ENCODE measurements at regions not wholly inside any gene's neighbourhood (a gene's known extent, or its start where the extent isn't known, plus 50 kb on each side); places are given as distances from the start of the nearest gene placed in this dataset.

DNA sequence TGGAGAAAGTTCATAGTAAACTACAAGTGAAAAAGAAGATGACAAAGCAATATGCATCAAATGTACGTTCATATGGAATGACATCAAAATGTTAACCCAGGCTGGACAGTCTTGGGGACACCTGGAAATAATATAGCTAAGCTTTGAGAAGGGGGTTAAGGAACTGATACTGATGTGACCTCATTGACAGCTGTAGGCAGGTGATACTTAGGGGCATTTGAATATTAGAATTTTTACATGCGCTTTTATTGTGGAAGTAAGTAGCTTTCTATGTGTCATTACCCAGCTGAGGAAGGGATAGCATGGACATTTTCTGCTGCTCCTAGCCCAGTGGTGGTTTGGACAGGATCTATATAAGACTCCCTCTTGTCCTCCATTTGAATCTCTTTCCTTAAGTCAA lies 299.7 kb downstream of the CWC27 start:
- no peak for DNase-seq

DNA sequence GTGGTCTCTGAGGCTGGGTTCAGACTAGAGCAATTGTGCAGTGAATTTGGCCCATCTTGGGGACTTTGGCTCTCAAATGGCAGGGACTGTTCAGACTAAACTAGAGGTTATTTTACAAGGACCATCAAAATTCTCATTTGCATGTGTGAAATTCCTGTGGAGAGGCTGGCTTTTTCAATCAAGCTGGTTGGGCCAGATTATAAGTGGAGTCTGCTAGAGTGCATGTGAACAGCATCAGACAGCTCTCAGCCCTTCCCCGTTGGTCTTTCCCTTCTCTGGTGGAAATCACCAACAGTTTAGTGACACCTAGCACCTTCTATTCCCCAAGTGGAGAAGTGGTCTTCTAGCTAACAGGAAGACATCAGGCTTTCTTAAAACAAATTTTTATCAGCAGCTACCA lies 301.3 kb downstream of the CWC27 start:
- no peak for DNase-seq

DNA sequence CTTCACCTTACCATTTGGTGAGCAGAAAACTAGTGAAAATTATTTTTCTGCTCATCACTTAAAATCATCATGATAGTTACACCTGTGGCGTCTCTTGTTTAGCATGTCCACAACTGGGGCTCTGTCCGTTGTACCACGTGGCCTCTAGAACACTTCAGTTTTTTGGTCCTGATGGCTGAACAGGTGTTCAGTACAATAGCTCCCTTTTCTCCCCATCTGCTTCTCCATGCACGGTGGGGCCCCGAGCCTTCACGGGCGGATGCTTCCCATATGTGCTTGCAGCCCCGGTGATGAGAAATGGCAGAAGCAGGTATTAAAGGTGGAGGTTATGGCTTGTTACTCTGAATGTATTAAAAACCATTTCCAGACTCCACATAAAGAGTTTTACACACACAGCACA lies 304.1 kb downstream of the CWC27 start:
- DNase-seq: no peak

DNA sequence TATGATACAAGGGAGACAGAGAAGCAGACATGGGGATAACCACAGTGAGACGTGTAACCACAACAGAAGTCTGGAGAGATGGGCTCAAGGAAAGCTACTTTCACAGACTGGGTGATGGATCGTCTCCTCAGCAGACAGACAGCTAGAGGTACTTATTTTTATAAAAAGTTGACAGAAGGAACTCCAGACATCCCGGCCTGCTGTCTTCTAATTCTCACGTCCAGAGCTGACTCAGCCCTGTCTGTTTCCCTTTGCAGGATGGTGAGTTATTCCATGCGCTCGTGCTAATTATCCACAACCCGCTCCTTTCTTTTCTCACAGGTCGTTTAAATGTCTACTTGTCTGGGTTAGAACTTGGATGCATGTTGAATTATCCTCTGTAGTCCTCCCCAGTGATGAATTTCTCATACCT lies 304.5 kb downstream of the CWC27 start:
- no peak for DNase-seq

DNA sequence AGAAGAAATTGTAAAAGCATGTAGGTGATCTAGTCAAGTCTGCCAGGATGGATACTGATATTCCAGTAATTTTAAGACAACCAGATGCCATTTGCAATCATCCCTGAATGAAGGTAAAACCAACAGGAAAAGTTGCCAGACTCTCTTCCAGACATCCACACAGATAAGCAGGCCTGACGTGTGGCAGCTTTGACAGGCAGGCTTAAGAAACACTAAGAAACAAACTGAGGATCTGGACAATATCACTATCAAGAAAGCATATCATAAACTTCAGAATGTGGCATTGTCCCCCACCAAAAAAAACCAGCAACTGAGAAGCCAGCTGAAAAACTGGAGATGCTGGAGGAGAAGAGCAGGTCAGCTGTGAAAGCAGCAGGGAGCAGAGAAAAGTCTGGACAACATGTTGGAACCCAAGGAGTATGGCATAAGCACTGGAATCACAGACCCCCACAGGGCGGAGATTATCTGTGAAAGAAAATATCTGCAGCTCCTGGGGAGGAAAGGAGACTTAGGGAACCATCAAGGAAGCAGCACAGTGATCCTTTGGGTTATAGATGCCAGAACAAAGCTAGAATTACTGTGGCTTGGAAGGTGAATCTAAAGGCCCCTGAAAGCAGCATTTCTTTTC lies 307.0 kb downstream of the CWC27 start:
- no peak for DNase-seq

DNA sequence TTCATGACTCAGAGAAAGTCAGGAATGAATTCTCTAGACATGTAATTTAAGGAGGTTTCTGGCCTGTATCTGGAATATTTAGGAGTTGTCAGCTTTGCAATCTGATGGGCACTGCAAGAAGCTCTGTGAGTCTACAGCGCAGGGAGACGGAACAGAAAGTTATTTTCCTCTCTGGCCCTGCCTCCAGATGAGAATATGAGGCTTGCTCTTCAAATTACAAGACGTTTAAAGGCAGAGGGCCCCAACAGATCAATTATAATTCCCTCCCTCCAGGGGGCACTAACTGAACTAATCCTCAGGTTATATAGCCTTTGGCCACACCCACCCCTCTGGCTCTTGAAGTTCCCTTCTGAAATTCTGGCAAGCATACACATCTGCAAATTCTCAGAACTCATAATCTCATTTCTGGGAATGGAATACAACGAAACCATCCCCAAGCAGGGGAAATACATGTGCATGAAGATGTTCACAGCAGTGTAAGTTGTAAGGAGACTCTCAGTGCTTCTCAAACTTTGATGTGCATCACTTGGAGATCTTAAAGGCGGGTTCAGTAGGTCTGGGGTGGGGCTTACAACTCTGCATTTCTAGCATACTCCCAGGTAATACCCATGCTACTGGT lies 307.6 kb downstream of the CWC27 start:
- DNase-seq: peak in 3 of 5 experiments; percentile 22 to 73 (median 28)

DNA sequence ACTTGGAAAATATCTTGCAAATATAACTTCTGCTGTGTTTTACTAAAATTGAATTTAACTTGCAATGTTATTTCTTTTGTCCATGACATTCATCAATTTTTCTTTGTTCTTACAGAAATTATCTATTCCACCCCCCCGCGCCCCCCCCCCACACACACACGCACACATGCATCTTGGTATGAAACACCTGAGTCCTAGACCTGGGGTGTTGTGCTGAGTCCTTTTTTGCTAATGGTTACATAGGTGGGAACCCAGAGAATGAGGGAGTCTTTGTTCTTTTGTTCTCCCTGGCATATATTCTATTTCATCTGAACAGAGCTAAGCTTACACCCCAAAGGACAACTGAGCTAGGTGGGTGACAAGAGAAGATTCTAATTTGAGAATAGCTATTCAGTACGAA lies 308.9 kb downstream of the CWC27 start:
- no peak for DNase-seq

DNA sequence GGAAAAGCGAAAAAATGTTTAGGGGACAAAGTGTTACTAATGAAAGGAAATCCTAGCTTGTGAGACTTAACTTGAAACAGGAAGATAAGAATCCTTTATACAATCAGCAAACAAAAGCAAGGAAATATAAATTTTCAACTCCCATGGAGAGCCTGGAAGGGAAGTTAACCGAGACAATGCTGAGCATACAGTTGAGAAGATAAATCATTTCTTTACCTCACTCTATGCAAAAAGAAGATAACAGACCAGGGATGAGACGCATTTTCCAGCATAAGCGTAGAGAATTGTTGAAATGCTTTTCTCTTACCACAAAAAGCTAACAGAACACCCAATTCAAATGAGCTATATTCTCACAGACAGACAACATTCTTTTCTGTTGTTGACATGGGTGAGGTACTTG lies 309.6 kb downstream of the CWC27 start:
- DNase-seq: no peak

DNA sequence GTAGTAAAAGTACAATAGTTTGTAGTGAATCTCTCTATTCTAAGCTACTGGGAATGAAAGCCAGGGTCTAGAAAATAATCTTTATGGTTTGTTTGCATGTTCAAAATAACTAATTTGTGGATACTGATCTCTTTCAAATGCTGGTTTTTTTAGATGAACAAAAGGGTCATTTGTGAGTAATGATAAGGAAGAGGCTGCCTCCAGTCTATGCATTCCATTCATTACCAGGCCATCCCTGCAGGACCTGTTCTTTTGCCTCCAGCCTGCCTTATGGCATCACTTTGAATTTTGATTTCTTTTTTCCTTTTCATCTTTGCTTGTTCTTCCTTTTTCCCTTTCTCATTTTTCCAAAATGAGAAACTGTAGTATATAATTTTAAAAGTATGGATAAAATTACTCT lies 312.3 kb downstream of the CWC27 start:
- no peak for DNase-seq

DNA sequence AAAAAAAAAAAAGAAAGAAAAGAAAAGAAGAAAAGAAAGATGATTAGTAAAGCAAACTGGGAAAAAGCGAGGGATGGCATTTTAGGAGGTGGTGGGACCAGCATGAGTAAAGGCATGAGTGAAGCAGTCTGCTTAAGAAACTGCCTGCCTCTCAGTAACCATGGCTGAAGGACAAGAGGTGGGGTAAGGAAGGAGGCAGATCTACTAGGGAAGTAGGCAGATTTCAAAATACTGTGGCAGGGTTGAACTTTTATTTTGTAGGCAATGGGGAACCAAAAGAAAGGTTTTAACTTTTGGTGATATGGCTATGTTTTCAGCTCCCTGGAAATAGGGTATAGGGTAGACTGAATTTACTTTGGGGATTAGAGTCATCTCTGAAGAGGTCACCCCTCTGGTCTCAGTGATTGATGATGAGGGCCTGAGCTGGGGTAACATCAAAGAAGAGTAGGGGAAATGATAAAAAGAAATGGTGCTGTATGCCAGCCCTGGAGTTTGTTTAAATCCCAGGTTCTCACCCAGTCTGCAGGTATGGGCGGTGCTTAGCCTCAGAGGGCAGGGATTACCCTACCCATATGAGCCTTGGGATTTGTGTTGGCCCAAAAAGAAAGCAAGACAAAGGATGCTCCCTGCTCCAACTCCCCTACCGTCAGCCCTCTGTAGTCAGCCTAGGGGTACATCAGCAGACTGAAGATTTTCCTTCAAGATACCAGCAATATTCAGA lies 316.2 kb downstream of the CWC27 start:
- DNase-seq: no peak

DNA sequence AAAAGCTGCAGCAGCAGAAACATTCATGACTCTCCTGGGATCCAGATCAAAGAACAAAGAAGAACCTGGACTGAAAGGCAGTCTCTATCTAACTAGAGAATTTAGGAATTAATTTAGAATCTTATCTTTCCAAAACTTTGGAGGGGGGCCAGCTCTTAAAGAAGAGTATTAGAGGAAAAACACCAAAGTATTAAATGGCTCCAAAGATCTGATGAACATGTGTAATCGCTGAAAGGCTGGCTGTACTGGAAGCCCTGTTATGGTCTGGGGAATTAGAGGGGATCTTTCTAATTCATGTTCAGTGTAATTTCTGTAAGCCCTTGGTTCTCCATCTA lies 316.8 kb downstream of the CWC27 start:
- no peak for DNase-seq

DNA sequence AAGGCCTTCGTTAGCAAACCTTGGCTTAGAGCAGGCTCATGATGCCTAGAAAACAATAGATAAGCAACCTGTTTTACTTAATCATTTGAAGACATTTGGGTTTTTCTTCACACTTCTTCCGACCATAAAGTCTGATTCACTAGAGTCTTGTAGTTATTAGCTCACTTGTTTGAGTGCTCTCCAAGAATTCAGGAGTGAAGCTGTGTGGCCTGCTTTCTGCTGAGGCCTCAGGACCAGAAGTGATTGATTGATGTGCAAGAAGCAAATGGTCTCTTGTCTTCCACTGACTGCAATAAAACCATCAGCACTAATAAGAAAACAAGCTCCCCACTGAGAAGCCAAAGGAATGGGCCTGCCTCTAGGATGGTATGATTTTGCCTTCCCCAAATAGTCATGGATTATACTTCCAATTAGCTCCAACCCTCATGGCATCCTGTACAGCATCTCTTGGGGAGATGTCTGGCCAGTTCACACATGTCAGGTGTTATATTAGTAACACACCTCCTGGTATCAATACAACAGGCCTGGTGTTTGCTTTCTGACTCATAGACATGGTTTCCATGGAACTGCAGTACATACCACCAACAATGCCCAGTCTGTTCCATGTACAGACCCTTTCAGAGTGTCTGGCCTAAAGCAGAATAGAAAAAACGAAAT lies 317.6 kb downstream of the CWC27 start:
- no peak for DNase-seq

DNA sequence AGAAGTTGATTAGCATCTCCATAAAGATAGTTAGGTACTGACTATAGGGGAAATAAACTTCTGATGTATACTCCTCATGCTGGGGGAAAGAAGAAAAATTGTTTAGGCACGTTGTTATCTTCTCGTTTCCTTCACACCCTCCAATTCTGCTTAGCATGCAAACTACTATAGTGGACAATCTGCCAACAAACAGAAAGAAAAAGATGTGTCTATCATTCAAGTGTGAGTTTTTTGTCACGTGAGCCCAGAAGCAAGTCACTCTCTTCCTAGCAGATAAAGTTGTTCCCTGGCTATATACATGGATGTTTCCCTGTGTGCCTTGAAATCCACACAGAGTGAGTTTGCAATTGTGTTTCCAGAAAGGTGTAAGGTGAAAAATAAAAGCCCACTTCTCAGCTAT lies 318.4 kb downstream of the CWC27 start:
- no peak for DNase-seq

DNA sequence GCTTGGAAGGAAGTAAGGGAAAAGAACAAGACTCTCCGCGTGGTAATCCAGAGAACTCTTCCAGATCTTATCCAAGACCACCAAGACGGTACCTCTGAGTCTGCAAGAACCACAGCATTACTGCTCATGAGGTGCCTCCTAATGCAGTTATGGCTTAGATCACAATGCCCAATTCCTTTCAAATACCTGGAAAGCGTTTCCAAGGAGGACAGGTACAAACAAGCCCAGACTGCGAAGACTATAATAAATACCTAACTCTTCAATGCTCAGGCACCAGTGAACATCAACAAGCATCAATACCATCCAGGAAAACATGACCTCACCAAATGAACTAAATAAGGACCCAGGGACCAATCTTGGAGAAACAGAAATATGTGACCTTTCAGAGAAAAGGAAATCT lies 325.5 kb downstream of the CWC27 start:
- DNase-seq: no peak

DNA sequence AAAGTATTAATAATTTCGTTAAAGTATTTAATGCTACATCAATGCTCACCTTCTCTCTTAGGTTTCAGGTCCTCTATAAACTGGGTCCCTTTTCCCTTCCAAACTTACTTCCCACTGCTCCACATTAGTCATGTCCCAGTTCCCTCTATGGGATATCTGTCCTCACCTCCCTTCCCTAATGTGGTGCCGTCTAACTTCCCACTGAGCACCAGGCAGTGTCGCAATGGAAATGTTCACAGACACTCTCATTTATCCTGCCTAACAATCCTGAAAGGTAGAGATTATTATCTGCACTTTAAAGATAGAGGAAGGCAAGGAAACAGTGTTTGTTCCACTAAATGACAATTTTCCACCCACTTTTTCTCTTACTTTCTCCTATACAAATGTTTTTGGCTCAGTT lies 329.7 kb downstream of the CWC27 start:
- DNase-seq: no peak
